Right lung (tissue), 2 donors: ENCODE measurements at regions not wholly inside any gene's neighbourhood (a gene's known extent, or its start where the extent isn't known, plus 50 kb on each side); places are given as distances from the start of the nearest gene placed in this dataset.
A peak's percentile ranks its signal among the peaks of the same experiment; 100 is the strongest.
"Not testable (repeated sequence)": the region's sequence is repeated elsewhere in the genome, so short reads cannot be mapped to it uniquely, and the experiment has no call there.

ENCODE experiments used
- DNase-seq, 2 donors: peaks; one replicate each; pipeline ENCODE4 v3.0.0-alpha.2; 2013

DNA sequence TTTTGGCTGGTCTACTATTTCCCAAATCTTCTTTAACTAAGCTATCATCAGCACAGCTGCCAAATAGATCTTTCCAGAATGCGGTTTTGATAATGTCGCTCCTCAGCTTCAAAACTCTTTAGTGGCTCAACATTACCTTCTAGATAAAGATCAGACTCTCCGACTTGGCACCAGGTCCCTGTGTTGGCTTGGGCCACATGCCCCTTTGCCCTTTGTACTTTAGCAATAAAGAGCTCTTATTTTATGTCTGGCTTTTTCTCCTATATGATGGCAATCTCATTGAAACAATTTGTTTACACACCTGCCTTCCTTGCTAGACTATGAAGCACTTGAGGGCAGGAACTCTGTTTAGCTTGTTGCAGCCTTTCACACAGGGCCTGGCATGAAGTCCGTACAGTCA is 128.9 kb upstream of the GATA6 start:
- no peak for DNase-seq

DNA sequence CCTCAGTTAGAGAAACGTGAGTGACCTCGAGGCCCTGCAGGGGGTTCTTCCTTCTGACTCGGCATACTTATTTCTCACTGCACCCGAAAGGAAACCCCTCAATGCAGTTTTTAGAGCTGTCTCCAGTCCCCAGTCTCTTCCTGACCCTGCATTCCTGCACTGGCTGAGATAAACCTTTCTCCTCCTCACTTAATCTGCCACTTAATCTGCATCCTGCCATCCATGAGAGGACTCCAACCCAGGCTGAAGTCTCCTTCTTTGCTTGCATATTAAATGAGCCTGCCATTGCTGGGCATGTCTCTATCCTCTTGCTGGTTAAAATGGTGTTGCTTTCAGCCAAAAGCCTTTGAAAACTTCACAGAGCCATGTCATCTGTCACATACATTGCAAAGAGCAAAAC is 125.6 kb upstream of the GATA6 start:
- no peak for DNase-seq

DNA sequence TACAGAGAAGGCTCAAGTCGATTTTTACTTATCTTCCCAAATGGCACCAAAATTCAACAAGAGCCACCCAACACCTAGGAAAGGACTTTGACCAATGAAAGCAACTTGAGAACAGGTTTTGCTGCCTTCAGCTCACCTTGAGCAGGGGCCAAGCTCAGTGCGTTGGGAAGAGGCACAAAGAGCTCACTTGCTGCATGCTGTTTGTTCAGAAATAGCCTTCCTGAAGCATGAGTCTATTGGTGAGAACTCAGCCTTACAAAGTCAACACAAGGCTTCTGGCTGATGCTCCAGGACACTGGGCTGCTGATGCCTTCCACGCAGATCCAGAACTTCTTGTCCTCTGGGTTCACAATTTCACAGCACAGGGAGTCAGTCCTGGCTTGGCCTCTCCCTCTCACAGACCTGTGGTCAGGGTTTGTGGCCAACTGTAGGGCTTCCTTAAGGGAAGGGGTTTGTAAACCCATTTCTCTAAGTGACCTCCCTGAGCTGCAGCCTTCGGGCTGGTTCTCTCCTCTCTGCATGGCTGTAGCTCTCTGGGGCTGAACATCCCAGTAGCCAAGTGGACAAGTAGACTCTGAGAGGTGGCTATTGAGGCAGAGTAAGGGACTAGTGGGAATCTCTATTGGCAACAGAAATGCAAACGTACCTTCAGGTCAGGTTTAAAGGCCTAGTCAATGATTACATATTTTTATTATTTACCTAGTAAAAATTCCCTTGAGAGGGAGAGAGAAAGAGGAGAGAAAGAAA is 124.7 kb upstream of the GATA6 start:
- peak in 1 of 2 donors; percentile 43 for DNase-seq

DNA sequence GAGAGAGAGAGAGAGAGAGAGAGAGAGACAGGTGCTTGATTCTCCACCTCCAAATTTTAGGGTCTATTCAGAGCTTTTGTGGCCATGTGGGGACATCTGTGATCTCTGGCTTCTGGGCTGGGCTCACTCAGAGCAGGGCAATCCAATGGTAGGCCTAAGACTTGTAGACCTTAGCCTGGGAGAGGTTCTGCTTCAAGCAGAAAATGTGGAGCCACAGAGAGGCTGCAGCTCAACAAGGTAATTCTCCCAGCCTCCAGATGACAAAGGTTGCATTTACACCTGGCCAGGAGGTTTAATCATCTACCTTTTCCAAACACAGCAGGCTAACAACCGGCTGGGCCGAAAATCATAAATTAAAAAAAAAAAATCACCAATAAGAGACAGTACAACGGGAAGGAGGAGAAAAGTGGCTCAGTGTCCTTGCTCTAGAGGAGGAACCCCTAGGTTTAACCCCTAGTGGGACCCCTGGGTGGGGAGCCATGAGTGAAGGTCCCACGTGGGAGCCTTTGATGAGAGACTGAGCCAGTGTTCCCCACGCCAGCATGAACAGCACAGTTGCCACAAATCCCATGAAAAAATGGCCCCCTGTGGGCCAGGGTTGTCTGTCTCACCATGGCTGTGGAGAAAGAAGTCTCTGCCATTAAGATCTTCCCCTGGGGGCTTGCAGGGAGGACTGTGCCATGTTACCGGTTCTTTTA is 124.0 kb upstream of the GATA6 start:
- no peak for DNase-seq

DNA sequence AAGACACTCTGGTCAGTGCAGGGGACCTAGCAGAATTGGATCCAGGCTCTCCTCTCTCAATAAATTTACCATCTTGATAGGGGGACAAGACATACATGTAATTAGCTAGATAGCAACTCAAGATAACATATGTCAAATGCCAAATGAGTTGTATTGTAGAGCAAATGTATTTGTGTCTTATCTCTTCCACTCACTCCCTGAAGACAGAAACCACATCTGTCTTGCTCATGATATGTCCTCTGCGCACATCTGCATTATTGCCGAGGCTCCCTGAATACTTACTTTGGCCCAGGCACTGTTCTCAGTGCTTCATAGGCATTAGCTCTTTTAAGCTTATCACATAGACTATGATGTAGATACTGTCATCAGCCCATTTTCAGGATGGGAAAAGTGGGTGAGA is 122.9 kb upstream of the GATA6 start:
- no peak for DNase-seq

DNA sequence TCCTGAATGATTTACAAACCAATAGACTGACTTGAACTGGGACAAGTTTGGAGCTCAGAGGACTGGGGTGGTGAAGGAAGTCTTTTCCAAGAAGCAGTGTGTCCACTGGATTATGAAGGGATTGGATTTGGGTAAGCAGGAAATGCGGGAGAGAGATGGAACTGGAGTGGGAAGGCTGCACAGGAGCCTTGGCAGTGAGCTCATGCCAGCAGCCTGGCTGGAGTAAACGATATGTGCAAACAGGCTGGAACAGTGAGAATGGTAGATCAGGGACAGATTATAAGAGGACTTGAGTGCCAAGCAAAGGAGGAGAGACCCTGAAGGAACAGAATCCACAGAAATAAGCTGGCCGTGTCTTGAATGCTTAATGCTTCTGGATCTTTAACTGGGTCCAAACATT is 121.9 kb upstream of the GATA6 start:
- DNase-seq: no peak

DNA sequence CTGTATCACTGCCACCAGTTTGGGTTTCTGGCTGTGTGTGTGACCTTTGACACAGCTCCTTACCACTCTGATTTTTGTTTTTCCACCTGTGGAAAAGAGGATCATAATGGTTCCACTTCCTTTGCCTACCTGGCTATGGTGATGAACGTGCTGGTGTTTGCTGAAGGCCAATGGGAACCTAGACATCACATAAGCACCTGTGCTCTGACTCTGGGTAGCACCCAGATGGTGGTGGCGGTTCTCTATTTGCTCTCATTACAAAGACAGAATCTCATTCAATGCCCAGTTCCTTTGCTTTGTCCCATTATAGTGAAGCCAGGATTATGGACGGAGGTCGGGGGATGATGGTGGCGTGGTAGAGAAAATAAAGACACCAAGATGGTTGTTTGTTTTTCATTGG is 121.2 kb upstream of the GATA6 start:
- no peak for DNase-seq

DNA sequence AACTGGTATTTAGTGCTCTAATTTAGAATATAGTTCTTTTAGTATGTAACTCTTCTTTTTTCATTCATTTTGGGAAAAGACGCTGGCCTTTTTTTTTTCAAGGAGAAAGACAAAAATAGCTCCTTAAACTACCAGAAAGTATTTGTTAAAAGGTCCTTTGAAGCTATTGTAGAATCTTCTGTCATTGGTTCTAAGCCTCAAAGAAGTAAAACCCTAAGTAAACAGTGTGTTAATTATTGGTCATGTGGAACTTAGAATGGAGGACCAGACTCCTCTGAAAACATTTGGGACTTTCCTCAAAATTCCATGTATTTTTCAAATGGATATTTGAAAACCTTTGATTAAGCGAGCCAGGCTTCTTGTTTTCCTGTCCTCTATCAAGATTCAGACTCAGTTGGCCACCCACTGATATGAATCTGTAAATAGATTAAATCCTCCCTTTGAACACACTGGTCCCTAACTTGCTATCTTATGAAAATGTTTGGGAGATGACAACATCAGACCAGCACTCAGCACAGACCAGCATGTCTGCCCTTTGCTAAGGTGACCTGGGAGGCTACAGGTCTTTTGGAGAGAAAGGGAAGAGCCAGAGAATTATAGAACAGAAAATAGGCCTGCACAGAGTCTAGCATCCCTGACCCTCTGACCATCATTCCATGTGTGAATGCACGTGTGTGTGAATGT is 120.3 kb upstream of the GATA6 start:
- no peak for DNase-seq

DNA sequence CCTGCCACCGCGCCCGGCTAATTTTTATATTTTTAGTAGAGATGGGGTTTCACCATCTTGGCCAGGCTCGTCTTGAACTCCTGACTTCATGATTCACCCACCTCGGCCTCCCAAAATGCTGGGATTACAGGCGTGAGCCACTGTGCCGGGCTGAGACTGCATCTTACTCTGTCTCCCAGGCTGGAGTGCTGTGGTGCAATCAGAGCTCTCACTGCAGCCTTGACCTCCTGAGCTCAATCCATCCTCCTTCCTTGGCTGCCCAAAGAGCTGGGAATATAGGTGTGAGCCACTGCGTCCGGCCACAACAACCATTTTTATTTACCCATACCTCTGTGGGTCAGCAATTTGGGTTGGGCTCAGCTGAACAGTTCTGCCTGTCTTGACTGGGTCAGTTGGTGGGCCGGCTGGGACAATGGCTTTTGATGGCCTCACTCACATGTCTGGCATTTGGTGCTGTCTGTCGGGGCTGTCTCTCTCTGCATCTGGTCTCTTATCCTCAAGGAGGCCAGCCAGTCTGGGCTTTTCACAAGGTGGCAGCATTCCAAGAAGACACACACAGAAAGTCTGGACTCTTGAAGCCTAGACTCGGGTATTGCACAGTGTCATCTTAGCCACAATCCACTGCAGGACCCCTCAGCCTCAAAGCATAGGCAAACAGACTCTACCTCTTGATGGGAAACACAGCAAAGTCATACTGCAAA is 116.8 kb upstream of the GATA6 start:
- no peak for DNase-seq

DNA sequence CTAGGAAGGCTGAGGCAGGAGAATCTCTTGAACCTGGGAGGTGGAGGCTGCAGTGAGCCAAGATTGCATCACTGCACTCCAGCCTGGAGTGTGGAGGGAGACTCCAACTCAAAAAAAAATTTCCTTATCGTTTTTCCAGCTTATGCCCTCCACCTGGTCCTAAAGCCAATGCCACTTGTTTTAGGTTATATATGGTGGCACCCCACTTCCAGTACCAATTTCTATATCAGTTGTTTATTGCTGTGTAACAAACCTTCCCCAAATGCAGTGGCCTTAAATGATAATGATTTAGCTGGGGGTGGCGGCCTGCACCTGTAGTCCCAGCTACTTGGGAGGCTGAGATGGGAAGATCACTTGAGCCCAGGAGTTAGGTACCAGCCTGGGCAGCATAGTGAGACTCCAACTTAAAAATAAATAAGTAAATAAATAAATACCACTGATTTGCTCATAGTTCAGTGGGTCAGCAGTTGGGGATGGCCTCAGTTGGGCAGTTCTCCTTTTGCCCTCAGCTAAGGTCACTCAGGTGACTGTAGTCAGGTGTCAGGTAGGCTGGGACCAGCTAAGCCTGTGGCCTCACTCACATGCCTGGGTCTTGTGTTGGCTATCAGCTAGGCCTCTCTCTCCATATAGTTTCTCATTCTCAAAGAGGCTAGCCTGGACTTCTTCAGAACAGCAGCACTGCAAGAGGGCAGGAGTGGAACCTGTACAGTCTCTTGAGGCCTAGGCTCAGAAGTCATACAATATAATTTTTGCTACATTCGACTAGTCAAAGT is 113.7 kb upstream of the GATA6 start:
- no peak for DNase-seq

DNA sequence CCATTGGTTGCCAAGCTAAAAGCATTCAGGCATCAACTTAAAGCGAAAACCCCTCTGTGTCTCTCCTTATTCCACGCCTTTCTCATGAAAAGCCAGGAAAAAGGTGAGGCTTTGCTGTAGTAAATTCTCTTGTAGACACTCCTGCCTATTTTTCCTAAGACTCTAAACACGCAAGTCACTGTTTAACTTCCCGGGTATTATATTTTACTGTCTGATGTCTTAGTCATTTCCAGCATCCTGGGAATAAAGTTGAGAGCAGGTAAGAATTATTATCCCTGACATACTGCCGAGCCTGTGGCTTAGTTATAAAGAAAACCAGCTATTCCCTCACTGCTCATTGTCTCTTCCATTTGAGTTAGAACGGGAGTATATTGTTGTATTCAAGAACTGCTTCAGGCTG is 112.4 kb upstream of the GATA6 start:
- no peak for DNase-seq

DNA sequence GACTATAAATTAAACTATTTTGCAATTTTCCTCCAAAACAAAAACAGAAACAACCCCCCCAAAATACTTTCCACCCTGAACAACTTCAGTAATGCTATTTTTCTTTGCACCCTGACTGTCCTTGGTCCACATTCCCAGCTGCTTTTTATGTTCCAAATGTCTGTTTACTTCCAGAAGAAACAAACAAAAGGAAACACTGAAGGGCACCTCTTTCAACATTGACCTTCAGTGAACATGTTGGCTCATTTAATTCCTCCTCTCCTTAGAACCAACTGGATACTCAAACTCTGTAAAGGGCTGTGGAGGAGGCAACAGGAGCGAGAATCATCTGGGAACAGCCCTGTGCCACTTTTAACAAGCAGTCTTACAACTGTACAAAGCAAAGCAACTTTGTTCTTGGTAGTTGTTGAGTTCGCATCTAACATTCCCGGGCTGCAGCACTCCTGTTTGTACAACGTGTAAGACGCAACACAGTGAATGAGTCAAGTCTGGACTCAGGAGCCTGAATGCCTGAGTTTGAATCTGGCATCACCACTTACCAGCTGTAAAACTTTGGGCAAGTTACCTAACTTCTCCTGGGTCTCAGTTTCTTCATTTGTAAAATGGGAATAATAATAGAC is 111.4 kb upstream of the GATA6 start:
- DNase-seq: no peak

DNA sequence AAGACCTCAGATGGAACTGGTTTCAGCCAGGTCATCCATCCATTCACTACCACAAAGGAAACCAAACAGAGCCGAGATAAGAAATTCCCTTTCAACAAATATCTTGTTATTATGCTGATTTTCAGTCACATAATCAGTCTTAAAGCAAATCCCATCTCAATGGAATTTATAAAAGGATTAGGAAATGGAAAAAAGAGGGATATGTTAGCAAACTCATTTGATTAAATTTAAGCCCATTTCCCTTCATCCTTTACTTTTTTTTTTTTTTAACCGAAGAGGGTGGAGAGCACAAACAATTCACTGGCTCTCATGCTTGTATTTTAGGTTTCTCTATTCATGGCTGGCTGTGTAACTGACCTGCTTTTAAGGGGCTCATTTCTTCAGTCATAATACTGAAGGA is 109.0 kb upstream of the GATA6 start:
- DNase-seq: no peak

DNA sequence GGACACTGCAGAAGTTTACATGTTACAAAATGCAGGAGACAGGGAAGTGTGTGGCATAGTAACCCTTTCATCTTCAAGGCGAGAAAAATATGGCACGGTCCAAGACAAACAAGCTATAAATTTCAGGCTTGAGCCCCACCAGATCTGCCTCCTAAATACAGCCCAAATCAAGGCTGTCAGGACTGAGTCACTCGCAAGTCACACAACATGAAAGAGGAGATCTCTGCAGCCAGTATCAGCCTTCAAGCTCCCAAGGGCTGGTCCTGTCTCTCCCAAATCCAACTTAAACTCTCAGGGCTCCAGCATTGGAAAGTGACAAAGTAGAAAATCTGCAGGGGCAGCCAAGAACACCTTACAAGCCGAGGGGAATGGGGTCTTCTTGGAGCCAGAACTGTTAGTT is 106.3 kb upstream of the GATA6 start:
- DNase-seq: no peak

DNA sequence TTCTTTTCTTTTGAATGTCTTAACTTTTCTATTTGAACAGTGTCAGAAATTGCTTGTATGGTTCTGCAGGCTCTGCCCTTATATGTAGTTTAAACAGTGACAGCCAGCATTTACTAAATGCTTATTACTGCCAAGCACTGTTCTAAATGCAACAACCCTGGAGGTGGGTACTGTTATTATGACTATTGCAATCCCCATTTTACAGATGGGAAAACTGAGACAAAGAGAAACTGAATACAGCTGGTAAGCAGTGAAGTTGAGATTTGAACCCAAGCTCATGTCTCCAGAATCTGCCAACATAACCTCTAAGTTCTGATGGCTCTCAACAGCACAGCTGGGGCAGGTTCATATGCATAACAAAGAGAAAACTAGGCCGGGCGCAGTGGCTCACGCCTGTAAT is 105.7 kb upstream of the GATA6 start:
- no peak for DNase-seq

DNA sequence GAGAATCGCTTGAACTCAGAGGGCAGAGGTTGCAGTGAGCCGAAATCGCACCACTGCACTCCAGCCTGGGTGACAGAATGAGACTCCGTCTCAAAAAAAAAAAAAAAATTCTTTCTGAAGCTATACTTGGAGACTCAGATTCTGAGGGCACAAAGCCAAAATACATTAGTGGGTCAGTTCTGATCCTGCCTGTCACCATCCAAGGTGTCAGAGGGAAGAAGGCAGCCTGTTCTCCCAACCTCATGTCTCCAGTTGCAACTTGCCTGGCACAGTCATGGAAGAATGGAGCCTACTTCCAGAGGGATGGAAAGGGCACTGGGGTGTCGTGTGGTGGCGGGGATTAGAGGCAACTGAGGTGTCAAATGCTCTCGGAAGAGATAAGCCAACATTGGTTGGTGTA is 104.8 kb upstream of the GATA6 start:
- DNase-seq: no peak

DNA sequence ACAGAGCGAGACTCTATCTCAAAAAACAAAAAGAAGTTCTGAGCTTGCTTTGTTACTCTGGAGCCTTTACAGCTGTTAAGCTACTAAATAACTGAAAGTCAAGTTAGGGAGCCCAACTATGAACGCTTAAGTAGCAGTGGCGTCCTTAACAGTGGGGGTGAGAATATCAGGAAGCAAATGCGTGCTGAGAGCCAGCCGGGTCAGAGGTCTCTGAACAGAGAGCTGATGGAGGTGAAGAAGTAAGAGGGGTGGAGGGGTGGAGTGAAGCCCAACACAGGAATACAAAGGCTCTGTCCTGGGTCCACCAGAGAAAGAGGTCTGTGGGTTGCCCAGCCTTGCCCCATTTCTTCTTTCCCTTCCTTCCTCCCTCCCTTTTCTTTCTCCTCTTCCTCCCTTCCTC is 104.1 kb upstream of the GATA6 start:
- no peak for DNase-seq

DNA sequence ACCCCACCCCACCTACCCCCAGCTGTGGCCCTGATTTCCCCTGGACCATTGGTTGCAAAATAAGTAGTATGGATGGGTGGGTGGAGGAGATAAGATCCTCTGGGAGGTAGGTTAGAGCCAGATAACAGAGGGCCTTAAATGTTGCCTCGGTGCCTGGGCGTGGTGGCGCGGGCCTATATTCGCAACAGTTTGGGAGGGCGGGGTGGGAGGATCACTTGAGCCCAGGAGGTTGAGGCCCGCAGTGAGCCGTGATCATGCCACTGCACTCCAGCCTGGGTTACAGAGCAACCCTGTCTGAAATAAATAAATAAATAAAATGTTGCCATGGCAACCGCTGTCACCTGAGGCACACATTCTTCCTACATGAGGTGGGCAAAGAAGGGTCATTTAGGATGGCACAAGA is 103.3 kb upstream of the GATA6 start:
- no peak for DNase-seq

DNA sequence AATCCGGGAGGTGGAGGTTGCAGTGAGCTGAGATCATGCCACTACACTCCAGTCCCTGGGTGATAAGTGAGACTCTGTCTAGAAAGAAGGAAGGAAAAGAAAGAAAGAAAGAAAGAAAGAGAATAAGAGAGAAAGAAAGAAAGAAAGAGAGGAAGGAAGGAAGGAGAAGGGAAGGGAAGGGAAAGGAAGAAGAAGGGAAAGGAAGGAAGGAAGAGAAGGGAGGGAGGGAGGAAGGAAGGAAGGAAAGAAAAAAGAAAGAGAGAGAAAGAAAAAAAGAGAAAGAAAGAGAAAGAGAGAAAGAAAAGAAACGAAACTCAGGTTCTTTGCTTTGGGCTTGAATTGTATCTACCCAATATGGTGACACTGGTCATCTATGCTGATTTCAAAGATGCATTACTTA is 102.3 kb upstream of the GATA6 start:
- no peak for DNase-seq

DNA sequence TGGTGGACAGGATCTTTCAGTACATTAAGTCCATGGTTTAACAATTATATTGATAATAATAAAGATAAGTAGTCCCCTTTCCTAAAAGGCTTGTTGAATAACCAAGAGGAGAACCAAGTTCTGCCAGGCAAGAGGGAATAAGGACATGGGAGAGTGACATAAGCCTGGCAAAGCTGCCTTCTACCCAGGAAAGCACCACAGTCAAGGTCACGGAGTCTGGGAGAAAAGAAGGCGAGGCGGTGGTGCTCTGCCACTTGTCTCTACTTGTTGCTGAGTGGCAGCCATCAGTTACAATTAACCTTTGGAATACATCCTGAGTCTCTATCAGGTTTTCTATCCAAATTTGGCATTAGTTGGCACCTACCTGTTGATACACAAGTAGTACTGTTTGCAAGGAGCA is 101.7 kb upstream of the GATA6 start:
- DNase-seq: no peak

DNA sequence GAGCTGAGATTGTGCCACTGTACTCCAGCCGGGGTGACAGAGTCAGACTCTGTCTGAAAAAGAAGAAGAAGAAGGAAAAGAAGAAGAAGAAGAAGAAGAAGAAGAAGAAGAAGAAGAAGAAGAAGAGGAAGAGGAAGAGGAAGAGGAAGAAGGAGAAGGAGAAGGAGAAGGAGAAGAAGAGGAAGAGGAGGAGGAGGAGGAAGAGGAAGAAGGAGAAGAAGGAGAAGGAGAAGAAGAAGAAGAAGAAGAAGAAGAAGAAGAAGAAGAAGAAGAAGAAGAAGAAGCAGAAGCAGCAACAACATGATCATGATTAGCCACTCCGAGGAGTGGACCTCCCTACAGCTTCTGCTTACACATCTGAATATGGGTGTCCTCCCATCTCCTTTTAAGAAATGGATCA is 100.6 kb upstream of the GATA6 start:
- not testable (repeated sequence) for DNase-seq
